ENCODE measurements at regions not wholly inside any gene's neighbourhood (a gene's known extent, or its start where the extent isn't known, plus 50 kb on each side); places are given as distances from the start of the nearest gene placed in this dataset.

DNA sequence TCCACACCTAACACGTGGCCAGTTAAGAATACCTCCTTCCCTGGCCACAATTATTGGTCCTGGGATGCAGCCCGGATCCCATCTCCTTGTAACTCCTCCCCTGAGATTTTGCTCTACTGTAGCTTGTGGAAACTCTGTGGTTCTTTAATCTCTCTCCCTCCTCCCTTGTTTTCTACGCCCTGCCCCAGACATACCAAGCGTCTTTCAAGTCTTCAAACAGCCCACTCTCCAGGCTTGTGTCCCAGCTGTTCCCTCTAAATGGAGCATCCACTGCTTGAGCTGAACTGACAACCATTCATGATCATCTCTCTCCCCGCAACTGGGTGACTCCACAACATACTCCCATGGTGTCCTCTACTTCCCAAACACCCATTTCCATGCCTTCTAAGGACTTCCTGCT lies 111.6 kb downstream of the SIPA1L2 start:
- DNase-seq = no peak

DNA sequence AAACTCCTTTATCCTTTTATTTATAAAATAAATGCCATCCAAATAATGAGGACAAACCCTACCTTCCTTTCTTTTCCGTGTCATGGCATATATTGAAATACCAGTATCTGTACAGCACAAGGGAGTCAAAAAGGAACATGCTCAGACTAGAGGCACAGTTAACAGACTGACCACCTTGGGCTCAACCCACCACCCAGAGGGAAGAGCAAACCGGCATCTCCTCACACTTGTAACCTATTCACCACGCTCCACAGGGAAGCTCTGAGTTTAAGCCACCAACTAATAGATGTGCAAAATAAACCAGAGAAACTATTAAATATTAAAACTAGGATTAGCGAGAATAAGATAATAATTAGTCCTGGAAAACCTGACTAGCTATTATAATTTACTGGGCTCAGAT lies 112.7 kb downstream of the SIPA1L2 start:
- DNase-seq = no peak

DNA sequence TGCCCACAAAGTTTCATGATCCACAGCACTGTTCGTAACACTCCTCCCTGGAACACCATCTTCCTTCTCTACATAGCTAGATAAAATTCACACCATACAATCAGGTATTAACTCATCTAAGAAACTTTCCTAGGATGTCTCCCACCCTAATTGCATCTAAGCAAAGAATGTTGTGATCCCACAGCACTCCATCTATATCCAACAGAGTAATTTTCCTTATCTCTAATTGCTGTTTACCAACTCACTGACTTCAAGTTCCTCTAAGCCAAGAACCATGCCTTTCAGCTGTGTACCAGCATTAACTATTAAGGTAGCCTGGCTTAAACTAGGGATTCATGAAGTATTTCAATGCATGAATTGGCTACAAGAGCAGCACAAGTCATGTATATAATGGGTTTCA lies 114.2 kb downstream of the SIPA1L2 start:
- no peak for DNase-seq

DNA sequence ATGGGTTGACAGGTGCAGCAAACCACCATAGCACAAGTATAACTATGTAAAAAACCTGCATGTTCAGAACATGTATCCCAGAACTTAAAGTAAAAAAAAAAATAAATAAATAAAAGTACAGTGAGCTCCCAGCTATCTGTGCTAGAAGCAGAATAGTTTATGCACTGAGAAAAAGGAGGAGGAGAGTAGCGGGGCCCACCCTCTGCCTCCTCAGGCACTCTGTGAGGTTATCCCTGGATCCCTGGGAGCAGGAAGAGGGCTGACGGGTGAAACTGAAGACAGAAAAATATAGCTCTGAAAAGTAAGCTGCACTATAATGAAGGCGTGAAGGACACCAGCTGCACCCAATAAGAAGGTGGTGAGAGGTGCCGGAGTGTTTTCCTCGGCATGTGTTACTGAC lies 117.2 kb downstream of the SIPA1L2 start:
- no peak for DNase-seq

DNA sequence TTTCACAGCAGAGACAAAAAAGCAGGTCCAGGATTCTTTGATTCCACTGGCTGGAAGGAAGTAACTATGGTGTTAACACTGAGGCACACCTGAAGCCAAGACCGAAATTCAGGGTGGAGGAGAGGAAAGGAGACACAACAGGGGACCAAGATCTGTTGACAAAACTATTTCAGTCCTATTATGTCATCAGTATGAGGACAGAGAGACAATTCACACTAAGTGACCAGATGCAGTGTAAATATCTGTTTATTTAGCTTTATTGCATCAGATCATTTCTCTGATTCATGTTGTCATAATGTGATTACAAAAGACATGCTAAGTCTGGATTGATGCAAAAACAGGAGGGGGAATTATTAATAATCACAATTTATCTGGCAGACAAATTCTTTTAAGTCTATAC lies 118.8 kb downstream of the SIPA1L2 start:
- DNase-seq = no peak

DNA sequence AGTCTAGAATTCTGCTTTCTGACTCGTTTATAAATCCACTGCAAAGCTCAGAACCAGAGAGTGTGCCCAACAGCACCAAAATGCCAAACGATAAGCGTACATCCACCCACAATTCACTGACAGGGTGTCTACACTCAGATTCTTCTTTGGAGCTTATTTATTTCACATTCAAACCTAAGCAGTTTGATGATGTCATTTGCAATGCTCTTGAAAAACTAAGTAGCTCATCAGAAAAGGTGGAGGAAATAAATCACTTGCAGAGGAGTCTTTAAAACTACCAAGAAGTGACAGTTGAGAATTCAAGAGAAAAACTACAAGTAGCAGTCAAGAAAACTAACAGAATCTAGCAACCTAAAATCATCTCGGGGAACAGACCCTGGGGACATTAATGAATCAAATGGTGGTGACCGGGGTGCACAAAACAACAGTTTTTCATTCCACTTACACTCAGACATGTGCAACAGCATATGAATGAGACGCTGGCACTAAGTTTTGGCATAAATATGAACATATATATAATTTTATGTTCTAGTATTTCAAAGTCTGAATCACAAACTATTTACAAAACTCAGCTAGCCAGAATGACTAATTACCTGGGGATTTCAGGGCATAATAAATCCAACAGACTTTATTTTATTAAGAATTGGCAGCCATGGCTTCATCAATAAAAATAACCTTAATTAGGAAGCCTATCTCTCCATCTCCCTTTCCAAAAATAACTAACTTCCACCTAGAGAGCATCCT lies 119.4 kb downstream of the SIPA1L2 start:
- DNase-seq = no peak

DNA sequence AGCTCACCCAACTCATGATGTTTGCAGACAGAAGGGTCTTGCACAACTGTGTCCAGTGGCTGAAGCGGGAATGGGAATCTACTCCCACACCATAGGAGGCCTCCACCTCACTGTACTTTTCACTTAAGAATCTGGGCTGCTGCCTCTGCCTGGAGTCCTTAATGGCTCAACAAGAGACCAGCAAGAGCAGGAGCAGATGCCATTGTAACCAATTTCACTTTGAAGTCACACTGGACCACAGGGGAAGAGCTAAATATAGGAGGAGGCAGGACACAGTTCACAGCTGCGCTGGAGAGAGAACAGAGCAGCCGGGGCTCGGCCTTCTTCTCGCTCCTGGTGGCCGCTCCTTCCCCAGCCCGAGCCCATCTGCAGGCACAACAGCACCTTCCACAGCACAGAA lies 120.4 kb downstream of the SIPA1L2 start:
- no peak for DNase-seq

DNA sequence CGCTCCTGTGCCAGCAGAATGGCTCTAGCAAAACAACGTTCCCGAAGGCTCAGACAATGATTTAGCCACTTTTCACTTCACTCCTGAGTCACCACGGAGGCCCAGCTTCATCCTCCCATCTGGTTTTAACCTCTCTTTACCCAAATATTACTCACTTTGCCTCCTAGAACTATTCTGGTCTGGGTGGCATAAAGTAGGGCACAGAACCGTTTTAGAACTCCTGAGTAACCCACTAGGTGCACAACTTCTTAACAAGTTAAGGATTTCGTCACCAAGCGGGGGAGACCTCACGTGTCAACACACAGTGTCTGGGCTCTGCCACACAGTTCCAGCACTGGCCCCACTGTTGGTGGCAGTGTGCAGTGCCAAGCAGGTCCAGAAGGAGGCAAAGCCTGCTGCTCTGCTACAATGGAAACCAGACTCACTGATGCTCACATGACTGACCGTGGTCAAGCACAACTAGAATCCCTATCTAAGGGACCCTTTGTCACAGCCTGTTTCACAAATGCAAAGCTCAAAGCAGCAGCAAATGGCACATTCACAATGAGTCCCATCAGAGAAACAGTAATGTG lies 121.7 kb downstream of the SIPA1L2 start:
- DNase-seq = no peak

DNA sequence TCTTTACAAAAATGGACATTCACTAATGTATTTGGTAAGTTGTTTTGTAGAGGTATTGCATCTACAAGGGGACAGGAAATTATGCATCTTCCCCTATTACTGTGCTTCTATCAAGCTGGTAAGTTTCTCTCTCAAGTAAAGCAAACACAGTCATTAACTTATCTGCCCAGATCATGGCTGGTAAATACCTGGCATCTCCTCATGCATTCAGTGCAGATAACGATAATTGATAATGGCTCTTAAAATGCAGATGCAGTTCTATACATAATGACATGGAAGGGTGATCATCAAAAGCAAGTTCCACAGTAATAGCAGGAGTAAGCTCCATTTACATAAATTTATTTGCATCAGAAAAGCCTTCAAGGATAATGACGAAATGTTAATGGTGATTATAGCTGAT lies 122.4 kb downstream of the SIPA1L2 start:
- DNase-seq = no peak

DNA sequence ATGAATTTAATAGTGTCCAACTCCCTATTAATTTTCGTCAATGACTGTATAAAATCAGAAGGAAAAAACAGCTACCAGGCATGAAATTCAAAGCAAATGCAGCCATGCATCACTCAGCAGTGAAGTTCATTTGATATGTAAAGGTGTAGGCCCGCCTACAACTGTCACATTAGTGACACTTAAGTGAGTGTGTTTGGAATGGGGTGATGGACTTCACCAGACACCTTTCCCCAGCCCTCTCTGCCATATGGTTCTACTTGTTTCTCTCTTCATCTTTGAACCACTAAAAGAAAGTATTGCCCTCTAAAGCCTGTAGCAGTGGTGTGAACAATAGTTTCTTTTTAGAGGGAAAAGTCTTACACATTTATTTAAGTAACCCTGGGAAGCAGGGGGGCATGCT lies 124.0 kb downstream of the SIPA1L2 start:
- no peak for DNase-seq

DNA sequence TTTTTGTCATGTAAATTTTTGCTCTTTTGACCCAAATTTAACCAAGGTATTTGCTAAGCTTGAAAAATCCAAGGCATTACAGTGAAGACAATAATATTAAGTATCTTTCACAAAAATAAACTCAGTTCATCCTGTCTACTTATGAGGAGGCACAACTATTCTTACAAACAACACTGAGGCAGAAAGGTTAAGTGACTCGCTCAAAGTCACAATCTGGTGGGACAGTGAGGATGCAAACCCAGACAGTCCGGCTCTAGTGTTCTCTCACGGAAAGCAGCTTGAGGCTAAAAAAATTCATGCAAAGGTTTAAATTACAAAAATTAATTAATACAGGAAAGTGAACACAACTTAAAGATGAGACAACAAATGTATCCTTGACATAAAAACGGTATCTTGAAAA lies 125.3 kb downstream of the SIPA1L2 start:
- DNase-seq = no peak

DNA sequence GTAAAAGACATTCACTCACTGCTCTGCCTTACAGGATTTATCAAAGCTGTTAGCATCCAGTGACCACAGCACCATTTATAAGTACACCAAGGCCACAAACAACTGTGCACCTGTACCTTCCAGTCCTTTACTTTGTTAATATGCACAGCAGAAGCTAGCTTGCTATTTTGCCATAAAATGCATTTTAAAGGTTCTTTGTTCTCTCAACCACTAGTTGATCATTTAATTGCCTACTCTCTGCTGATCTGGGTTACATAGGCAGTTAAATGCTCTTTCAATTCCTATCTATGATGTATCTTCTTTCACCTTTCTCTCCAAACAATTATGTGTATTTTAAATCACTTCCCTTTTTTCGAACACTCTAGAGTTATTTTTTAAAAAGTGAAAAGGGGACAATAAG lies 126.4 kb downstream of the SIPA1L2 start:
- DNase-seq = no peak

DNA sequence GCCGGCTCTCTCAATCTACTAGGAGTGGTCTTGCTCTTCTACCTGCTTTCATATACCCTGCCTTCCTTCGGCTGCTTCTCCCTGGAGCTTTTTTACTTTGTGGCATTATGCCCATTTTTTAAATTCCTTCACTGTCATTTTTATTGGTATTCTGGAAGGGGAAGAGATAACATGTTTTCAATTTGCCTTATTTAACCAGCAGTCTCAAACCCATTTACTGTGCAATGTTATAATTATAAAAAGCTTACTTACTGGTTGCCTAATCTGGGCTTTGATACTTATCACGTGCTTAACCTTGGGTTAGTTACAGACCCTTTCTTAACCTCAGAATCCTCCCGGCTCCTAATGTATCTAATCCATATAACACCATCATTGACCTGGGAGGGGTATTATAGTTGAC lies 128.1 kb downstream of the SIPA1L2 start:
- no peak for DNase-seq

DNA sequence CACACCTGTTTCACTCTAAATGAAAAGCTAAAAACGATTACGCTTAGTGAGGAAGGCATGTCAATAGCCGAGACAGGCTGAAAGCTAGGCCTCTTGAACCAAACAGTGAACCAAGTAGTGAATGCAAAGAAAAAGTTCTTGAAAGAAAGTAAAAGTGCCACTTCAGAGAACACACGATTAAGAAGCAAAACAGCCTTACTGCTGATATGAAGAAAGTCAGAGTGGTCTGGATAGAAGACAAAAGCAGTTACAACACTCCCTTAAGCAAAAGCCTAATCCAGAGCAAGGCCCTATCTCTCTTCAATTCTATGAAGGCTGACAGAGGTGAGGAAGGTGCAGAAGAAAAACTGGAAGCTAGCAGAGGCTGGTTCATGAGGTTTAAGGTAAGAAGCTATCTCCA lies 130.7 kb downstream of the SIPA1L2 start:
- no peak for DNase-seq

DNA sequence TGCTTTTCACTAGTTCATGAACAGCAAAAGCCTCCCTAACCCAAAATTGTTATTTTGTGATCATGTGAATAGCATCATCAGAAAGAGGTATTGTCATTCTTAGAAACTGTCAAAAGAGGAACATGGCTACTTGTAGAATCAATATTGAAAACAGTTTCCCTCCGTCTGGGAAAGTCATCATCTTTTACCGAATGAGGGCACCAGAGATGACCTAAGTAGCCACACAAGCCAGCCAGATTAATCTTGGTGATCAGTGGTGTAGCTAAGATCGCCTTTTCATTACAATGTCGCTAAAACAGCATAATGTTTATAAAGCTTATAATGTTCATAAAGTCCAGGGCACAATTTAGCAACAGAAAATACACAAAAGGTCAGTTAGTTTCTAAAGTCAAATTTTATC lies 136.1 kb downstream of the SIPA1L2 start:
- no peak for DNase-seq

DNA sequence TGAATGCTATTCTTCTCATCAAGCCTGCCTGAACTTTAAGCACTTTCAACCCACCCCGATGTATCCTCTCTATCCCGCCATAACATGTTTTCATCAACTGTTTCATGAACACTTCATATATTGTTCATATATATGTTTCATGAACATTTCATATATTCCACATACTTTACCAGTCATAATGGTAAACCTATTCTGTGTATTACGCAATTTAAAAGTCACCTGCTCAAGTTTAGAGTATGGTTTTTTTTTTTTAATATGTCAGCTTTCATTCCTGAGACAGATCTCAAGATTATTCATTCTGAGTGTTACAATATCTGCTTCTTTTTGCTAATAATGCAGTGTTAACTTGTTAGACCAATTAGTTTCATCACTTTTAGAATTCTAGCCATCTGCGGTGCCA lies 140.7 kb downstream of the SIPA1L2 start:
- DNase-seq = no peak

DNA sequence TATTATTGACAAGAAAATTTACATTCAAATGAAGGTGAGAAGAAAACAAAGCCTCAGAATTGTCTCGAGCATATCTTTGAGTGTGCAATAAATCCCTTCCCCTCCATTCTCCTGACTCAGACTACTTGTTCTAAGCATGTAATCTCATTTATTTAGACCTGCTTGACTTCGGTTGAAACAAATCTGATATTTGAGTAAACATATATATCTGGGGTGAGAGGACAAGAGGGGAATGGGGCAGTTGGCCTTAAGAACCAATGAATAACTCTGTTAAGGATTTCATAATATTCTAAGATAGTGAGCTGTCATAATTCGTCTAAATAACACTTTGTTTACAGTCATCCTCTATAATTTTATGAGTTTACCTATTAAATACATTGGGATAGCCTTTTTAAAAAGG lies 142.7 kb downstream of the SIPA1L2 start:
- no peak for DNase-seq

DNA sequence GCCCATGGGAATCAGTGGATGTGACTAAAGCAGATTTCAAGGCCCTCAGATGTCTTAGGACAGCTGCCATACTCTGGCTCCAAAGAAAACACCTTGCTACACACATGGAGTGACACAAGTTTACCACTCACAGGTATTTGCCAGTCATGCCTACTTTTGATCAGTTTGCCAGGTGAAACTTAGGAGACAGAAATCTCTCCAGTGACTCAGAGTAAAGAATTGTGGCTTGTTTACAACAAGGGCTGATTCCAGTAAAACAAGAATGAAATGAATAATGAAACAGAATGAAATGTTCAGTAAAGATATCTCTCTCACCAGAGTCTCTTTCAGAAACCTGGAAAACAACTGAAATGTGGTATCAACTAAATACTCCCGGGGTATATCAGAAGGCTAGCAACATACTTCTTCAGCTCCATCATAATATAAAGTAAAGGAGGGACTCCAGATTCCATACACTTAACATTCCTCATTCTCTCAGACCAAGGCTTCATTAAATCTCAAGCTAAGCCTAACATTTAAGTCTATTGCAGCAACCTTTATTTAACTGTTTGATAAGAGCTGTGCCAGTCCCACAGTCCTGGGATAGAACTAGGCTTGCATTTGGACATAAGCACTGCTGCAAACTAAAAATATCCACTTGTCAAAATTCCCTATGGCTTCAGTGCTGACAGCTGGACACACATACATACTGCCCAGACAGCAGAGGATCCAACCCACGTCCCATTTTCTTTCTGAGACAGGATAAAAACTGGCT lies 143.3 kb downstream of the SIPA1L2 start:
- no peak for DNase-seq

DNA sequence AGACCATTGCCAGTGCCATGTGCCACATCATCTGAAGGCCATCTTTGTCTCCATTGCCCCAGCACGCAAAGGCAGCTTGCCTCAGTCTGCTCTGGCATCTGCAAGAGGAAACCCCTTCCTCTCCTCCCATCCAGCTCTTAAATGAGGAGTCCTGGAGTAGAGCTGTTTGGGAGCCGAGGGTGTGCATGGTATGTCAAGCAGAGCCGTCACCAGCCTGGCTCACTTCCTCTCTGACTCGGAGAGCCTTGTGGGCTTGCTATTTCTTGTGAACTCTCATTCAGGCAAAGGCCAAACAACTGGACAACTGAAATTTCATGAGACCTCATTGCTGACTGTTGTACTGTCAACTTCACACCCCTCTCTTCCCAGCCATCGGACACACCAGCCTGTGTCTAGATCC lies 143.9 kb downstream of the SIPA1L2 start:
- DNase-seq = no peak

DNA sequence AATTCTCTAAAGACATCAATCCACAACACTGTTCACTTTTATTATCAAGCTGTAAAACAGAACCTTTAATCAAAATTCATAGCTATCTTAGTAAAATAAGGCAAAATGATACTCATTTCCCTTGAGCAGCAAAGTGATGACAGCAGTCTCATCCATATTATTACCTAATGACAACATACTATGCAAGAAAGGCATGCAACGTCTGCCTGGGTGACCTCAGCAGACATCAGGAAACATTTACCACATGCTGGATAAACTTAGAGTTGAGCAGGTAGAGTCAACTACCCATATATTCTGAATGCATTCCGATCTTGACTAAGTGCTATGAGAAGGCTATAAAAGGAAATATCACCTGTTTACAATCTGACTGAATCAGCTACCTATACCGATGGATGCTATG lies 145.1 kb downstream of the SIPA1L2 start:
- DNase-seq = no peak

DNA sequence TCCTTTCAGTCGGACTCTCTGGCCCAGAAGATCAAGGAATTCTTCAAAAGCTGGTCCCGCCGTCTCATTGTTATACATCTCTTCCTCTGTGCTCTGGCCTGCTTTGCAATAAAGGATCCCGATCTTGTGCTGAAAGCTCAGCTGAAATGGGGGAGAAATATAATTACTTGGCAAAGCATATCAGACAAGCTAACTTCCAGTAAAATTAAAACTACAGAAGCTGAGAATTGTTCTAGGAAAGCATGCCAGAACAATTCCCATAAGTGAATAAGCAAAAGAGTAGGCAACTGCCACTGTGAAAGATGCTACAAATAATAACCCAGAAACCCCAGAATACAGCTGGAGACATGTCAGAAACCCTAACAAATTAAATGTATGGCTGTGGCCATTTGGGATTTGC lies 146.1 kb downstream of the SIPA1L2 start:
- DNase-seq = no peak

DNA sequence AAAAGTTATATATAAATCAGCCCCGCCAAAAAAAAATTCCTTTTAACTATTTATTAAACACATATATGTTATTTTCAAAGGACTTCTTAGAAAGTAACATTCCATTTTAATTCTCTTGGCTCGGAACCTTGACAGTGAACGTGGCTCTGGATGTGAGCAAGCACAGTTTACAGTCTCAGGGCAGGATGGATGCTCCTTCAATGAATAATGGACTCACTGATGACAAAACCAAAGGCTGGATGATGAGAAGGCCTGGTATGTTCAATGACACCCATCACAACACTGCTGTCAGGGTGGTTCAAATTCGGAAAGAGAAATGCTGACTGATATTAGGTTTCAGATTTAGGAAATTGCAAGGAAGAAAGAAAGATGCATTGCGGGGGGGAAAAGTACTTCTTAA lies 148.8 kb downstream of the SIPA1L2 start:
- no peak for DNase-seq

DNA sequence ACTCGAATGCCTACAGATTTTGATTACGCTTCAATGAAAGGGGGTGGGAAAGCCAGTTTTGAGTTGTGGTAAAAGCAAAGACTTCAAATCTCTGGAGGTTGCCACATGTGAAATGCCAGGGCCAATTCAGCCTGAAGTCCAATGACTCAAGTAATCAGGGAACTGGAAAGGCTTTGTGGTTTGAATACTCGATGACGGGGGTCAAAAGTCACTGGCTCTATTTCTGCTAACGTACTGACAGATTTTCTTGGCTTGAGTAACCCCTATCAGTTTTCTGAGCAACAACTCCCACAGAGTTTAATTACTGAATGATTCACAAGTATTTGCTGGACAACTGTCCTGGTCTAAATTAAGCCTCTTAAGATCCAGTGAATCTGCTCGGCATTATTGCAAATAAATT lies 152.2 kb downstream of the SIPA1L2 start:
- DNase-seq = no peak

DNA sequence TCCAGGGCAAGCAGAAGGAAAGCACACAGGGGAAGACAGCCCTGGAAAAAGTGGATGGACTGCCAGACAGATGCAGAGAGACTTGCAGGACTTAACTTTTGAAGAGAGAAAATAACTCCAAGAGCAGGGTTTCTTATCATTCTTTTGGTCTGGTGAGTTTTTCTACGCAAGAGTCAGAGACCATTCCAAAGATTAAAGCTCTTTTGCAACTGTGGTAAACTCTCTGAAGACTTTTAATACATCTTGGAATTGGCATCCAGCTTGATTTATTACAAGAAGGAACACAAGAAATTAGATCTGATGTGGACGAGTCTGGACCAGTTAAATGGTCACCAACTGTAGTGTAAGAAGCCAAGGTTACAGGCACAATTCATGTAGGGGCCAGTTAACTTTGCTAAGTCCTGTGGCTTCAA lies 153.4 kb downstream of the SIPA1L2 start:
- DNase-seq = no peak

DNA sequence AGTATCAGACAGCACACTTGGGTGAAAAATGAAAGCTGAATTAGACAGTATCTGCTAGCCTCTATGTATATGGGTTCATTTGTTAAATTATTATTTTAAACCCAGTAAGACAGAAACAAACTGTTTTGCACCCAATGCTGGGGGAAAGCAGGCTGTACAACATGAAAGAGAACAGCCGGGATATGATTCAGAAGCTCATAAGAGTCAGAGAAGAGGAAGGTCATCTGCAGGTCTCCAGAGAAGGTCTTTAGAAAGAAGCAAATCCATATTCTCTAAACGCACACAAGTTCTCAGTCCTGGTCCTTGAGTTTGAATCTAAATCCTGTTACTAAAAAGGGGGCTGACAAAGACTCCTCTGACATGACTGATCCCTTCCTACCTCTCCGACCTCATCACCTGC lies 155.1 kb downstream of the SIPA1L2 start:
- DNase-seq = no peak
